PFSK-1 (cell line): ENCODE measurements at regions not wholly inside any gene's neighbourhood (a gene's known extent, or its start where the extent isn't known, plus 50 kb on each side); places are given as distances from the start of the nearest gene placed in this dataset.

Experiments used
- POLR2AphosphoS5 ChIP-seq: IDR thresholded peaks from 2 replicates; pipeline ENCODE4 v1.6.1; 2012; ENCODE audit warnings: low read depth, mild to moderate bottlenecking, control low read depth, low read length, moderate library complexity
- SIN3A ChIP-seq: IDR thresholded peaks from 2 replicates; pipeline ENCODE4 v1.6.1; 2012; ENCODE audit warnings: mild to moderate bottlenecking, low read length, moderate library complexity, borderline replicate concordance; ENCODE audit not compliant: insufficient read depth
- TAF1 ChIP-seq: IDR thresholded peaks from 2 replicates; pipeline ENCODE4 v1.6.1; 2012; ENCODE audit warnings: low read length, control low read depth, borderline replicate concordance; ENCODE audit not compliant: insufficient read depth
- TF ChIP-seq, protein P1 (sequence below), 2 experiments: IDR thresholded peaks; 2 replicates each; pipeline versions ENCODE4 v1.6.1 to v1.8.0; 2011 to 2012; ENCODE audit warnings: low read depth in 2 of 2, low read length in 2 of 2, control low read depth in 1 of 2, inconsistent platforms in 1 of 2, mild to moderate bottlenecking in 1 of 2, moderate library complexity in 1 of 2; ENCODE audit not compliant: insufficient read depth in 1 of 2

DNA sequence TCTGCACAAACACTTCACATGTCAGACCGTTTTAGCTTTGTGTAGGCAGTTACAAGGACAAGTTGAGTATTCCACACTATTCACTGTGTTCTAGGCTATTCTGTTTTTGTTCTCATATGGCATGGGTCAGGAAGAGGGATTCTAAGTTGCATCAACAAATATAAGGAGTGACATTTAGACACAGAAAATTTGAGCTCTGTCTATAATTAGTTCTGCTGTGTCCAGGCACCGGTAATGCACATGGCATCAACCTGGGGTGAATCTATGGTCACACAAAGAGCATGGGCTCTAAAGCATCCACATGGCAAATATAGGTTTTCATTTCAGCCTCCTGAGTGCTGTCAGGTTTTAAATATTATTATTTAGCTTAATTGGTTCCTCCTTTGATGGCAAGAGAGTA lies 130.4 kb upstream of the PMFBP1 start:
- TF ChIP-seq POLR2AphosphoS5 = no peak
- TF ChIP-seq, protein P1, sequence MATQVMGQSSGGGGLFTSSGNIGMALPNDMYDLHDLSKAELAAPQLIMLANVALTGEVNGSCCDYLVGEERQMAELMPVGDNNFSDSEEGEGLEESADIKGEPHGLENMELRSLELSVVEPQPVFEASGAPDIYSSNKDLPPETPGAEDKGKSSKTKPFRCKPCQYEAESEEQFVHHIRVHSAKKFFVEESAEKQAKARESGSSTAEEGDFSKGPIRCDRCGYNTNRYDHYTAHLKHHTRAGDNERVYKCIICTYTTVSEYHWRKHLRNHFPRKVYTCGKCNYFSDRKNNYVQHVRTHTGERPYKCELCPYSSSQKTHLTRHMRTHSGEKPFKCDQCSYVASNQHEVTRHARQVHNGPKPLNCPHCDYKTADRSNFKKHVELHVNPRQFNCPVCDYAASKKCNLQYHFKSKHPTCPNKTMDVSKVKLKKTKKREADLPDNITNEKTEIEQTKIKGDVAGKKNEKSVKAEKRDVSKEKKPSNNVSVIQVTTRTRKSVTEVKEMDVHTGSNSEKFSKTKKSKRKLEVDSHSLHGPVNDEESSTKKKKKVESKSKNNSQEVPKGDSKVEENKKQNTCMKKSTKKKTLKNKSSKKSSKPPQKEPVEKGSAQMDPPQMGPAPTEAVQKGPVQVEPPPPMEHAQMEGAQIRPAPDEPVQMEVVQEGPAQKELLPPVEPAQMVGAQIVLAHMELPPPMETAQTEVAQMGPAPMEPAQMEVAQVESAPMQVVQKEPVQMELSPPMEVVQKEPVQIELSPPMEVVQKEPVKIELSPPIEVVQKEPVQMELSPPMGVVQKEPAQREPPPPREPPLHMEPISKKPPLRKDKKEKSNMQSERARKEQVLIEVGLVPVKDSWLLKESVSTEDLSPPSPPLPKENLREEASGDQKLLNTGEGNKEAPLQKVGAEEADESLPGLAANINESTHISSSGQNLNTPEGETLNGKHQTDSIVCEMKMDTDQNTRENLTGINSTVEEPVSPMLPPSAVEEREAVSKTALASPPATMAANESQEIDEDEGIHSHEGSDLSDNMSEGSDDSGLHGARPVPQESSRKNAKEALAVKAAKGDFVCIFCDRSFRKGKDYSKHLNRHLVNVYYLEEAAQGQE (IDR thresholded peaks at IDR 0.05; ENCODE audit: insufficient read depth in 1 of 2, low read depth in 2 of 2, low read length in 2 of 2) = no peak
- no peak for TF ChIP-seq TAF1
- no peak for TF ChIP-seq SIN3A
